22Rv1 (cell line): ENCODE measurements at regions not wholly inside any gene's neighbourhood (a gene's known extent, or its start where the extent isn't known, plus 50 kb on each side); places are given as distances from the start of the nearest gene placed in this dataset.

Source experiments
- ZFX ChIP-seq: fragments of 450-650 bp; IDR thresholded peaks from 2 replicates; pipeline ENCODE4 v1.6.1; 2017; ENCODE audit warnings: antibody characterized with exemption, borderline replicate concordance
- TF ChIP-seq, protein P1 (sequence below): fragments of 450-650 bp; IDR thresholded peaks from 2 replicates; pipeline ENCODE4 v1.5.1; 2017; ENCODE audit warnings: mild to moderate bottlenecking

DNA sequence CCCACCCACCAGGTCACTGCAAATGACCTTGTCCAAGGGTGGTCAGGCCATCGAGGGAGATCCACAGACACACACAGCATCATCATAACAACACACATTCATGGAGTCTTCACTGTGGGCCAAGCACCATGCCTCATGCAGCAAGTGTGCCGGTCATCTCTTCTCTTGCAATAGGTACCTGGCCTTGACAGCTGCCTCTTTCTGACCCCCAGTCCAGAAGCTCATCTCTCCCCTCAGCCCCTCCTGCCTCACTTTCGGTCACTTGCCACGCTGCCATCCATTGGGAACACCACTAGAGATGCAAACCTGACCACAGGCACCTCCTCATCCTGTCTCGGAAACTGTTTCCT is 75.9 kb downstream of the OAT start:
- TF ChIP-seq, protein P1, sequence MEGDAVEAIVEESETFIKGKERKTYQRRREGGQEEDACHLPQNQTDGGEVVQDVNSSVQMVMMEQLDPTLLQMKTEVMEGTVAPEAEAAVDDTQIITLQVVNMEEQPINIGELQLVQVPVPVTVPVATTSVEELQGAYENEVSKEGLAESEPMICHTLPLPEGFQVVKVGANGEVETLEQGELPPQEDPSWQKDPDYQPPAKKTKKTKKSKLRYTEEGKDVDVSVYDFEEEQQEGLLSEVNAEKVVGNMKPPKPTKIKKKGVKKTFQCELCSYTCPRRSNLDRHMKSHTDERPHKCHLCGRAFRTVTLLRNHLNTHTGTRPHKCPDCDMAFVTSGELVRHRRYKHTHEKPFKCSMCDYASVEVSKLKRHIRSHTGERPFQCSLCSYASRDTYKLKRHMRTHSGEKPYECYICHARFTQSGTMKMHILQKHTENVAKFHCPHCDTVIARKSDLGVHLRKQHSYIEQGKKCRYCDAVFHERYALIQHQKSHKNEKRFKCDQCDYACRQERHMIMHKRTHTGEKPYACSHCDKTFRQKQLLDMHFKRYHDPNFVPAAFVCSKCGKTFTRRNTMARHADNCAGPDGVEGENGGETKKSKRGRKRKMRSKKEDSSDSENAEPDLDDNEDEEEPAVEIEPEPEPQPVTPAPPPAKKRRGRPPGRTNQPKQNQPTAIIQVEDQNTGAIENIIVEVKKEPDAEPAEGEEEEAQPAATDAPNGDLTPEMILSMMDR: no peak
- TF ChIP-seq ZFX: no peak
